Karpas-422 (cell line): ENCODE measurements at regions not wholly inside any gene's neighbourhood (a gene's known extent, or its start where the extent isn't known, plus 50 kb on each side); places are given as distances from the start of the nearest gene placed in this dataset.

ENCODE experiments used
- DNase-seq: peaks from one replicate; pipeline ENCODE4 v3.0.0-alpha.2; 2015
- H2AFZ ChIP-seq: fragments of 200-600 bp; sonication (generic); 2 replicates; pipeline ENCODE4 v1.6.1; 2014; ENCODE audit warnings: antibody characterized with exemption, low read length, mixed read lengths
- H3K27ac ChIP-seq: fragments of 200-600 bp; sonication (generic); 2 replicates; pipeline ENCODE4 v1.5.1; 2014; ENCODE audit warnings: mild to moderate bottlenecking, low read length, moderate library complexity
- H3K27me3 ChIP-seq: fragments of 200-600 bp; sonication (generic); 2 replicates; pipeline ENCODE4 v1.6.1; 2014; ENCODE audit warnings: low read length, mixed read lengths
- H3K36me3 ChIP-seq: fragments of 200-600 bp; sonication (generic); 2 replicates; pipeline ENCODE4 v1.6.1; 2014; ENCODE audit warnings: low read length, mixed read lengths; ENCODE audit not compliant: insufficient read depth
- H3K4me1 ChIP-seq: fragments of 200-600 bp; sonication (generic); 2 replicates; pipeline ENCODE4 v1.6.1; 2014; ENCODE audit warnings: mild to moderate bottlenecking, low read length, mixed read lengths
- H3K4me2 ChIP-seq: fragments of 200-600 bp; sonication (generic); 2 replicates; pipeline ENCODE4 v1.6.1; 2014; ENCODE audit warnings: low read length, low read depth, mild to moderate bottlenecking; ENCODE audit not compliant: poor library complexity, severe bottlenecking
- H3K4me3 ChIP-seq: fragments of 200-600 bp; sonication (generic); 2 replicates; pipeline ENCODE4 v1.5.1; 2014; ENCODE audit warnings: mild to moderate bottlenecking, antibody characterized with exemption, low read length, mixed read lengths
- H3K79me2 ChIP-seq: fragments of 200-600 bp; sonication (generic); 2 replicates; pipeline ENCODE4 v1.6.1; 2014; ENCODE audit warnings: mild to moderate bottlenecking, low read length, mixed read lengths
- H3K9ac ChIP-seq: fragments of 200-600 bp; sonication (generic); 2 replicates; pipeline ENCODE4 v1.6.0; 2014; ENCODE audit warnings: low read length
- H3K9me2 ChIP-seq: fragments of 200-600 bp; sonication (generic), shearing (Covaris generic); replicated peaks from 2 replicates; pipeline ENCODE4 v1.6.0; 2014; ENCODE audit warnings: mild to moderate bottlenecking, low read length, moderate library complexity; ENCODE audit not compliant: insufficient read depth
- H3K9me3 ChIP-seq: fragments of 300-700, 200-600 bp; sonication (generic); 2 replicates; pipeline ENCODE4 v1.6.1; 2014; ENCODE audit warnings: low read length, mixed read lengths
- H4K20me1 ChIP-seq: fragments of 200-600 bp; sonication (generic); 2 replicates; pipeline ENCODE4 v1.6.1; 2014; ENCODE audit warnings: mild to moderate bottlenecking, antibody characterized with exemption, low read length, low read depth; ENCODE audit not compliant: insufficient read depth

- Histone ChIP-seq H3K4me1 (no peaks in the 10 kb centered on the region), H2AFZ (no peak overlapping the region), H3K27me3 (no peaks in the 10 kb centered on the region)
These were observed 407.8 kb downstream of the NKX6-1 start for GRCh38 chr4:84091266-84091665.

GRCh38 chr4:84089652-84090437 is 409.2 kb downstream of the NKX6-1 start:
- no peak overlapping the region for H3K4me3 ChIP-seq
- no peak overlapping the region for H3K27ac ChIP-seq
- no peaks in the 10 kb centered on the region for H3K27me3 ChIP-seq
- H3K4me1 ChIP-seq: no peaks in the 10 kb centered on the region
- no peaks in the 10 kb centered on the region for H3K36me3 ChIP-seq
- H4K20me1 ChIP-seq: no peaks in the 10 kb centered on the region
- H3K79me2 ChIP-seq: no peaks in the 10 kb centered on the region
- H3K9me3 ChIP-seq: no peaks in the 10 kb centered on the region
- no peak overlapping the region for H3K9ac ChIP-seq
- no peak overlapping the region for H2AFZ ChIP-seq
- H3K9me2 ChIP-seq: no peaks in the 10 kb centered on the region
- DNase-seq: no peak
- no peak overlapping the region for H3K4me2 ChIP-seq

More at GRCh38 chr4:84091266-84091665, 407.8 kb downstream of the NKX6-1 start:
- Histone ChIP-seq H3K79me2 (no peaks in the 10 kb centered on the region), H4K20me1 (no peaks in the 10 kb centered on the region), H3K9ac (no peak overlapping the region), H3K4me2 (no peak overlapping the region), H3K9me2 (no peaks in the 10 kb centered on the region), H3K36me3 (no peaks in the 10 kb centered on the region), H3K9me3 (no peaks in the 10 kb centered on the region), H3K27ac (no peak overlapping the region), H3K4me3 (no peak overlapping the region)
- DNase-seq: no peak

- DNase-seq: no peak
- no peaks in the 10 kb centered on the region for H3K79me2 ChIP-seq
- H3K9me2 ChIP-seq: no peaks in the 10 kb centered on the region
- no peaks in the 10 kb centered on the region for H4K20me1 ChIP-seq
- H2AFZ ChIP-seq: no peak overlapping the region
- no peak overlapping the region for H3K4me2 ChIP-seq
- H3K27me3 ChIP-seq: no peaks in the 10 kb centered on the region
- no peaks in the 10 kb centered on the region for H3K36me3 ChIP-seq
- H3K4me3 ChIP-seq: no peak overlapping the region
- no peak overlapping the region for H3K9ac ChIP-seq
- H3K9me3 ChIP-seq: no peaks in the 10 kb centered on the region
- H3K27ac ChIP-seq: no peak overlapping the region
- H3K4me1 ChIP-seq: no peaks in the 10 kb centered on the region
These were observed 413.1 kb downstream of the NKX6-1 start for GRCh38 chr4:84085986-84086385.

GRCh38 chr4:84070289-84070688 is 428.8 kb downstream of the NKX6-1 start:
- Histone ChIP-seq H2AFZ (no peak overlapping the region), H3K27me3 (0 out of 2 replicates have a peak, but pooled peaks cover 2% of the 10 kb centered on the region), H3K4me3 (no peak overlapping the region), H3K4me2 (no peak overlapping the region), H4K20me1 (no peaks in the 10 kb centered on the region), H3K9ac (no peak overlapping the region), H3K36me3 (no peaks in the 10 kb centered on the region), H3K9me3 (no peaks in the 10 kb centered on the region), H3K9me2 (no peaks in the 10 kb centered on the region), H3K27ac (no peak overlapping the region), H3K79me2 (no peaks in the 10 kb centered on the region), H3K4me1 (no peaks in the 10 kb centered on the region)
- no peak for DNase-seq

- Histone ChIP-seq H3K36me3 (no peaks in the 10 kb centered on the region), H3K27ac (no peak overlapping the region), H3K4me2 (no peak overlapping the region), H3K4me1 (no peaks in the 10 kb centered on the region), H4K20me1 (no peaks in the 10 kb centered on the region), H2AFZ (no peak overlapping the region), H3K79me2 (no peaks in the 10 kb centered on the region), H3K9me2 (no peaks in the 10 kb centered on the region), H3K9me3 (no peaks in the 10 kb centered on the region), H3K27me3 (no peaks in the 10 kb centered on the region), H3K9ac (no peak overlapping the region), H3K4me3 (no peak overlapping the region)
- DNase-seq: no peak
These were observed 435.5 kb downstream of the NKX6-1 start for GRCh38 chr4:84063619-84064018.

- Histone ChIP-seq H3K27ac (no peak overlapping the region), H3K4me3 (no peak overlapping the region), H3K9me3 (no peaks in the 10 kb centered on the region), H3K79me2 (no peaks in the 10 kb centered on the region), H2AFZ (no peak overlapping the region), H3K4me2 (no peak overlapping the region), H4K20me1 (no peaks in the 10 kb centered on the region), H3K4me1 (no peaks in the 10 kb centered on the region), H3K9me2 (no peaks in the 10 kb centered on the region), H3K36me3 (no peaks in the 10 kb centered on the region), H3K9ac (no peak overlapping the region), H3K27me3 (no peaks in the 10 kb centered on the region)
- no peak for DNase-seq
These were observed 440.9 kb downstream of the NKX6-1 start for GRCh38 chr4:84058201-84058600.

- H3K27me3 ChIP-seq: no peaks in the 10 kb centered on the region
These were observed 447.5 kb downstream of the NKX6-1 start for GRCh38 chr4:84051639-84052038.

GRCh38 chr4:84051089-84051488 is 448.0 kb downstream of the NKX6-1 start:
- Histone ChIP-seq H2AFZ (no peak overlapping the region), H3K79me2 (no peaks in the 10 kb centered on the region)

More at GRCh38 chr4:84051639-84052038, 447.5 kb downstream of the NKX6-1 start:
- Histone ChIP-seq H2AFZ (no peak overlapping the region), H3K4me3 (no peak overlapping the region), H3K9me2 (no peaks in the 10 kb centered on the region), H3K4me1 (no peaks in the 10 kb centered on the region), H3K9me3 (no peaks in the 10 kb centered on the region), H3K79me2 (no peaks in the 10 kb centered on the region), H3K4me2 (no peak overlapping the region), H4K20me1 (no peaks in the 10 kb centered on the region), H3K9ac (no peak overlapping the region), H3K27ac (no peak overlapping the region), H3K36me3 (no peaks in the 10 kb centered on the region)
- DNase-seq: no peak

More at GRCh38 chr4:84051089-84051488, 448.0 kb downstream of the NKX6-1 start:
- no peaks in the 10 kb centered on the region for H3K36me3 ChIP-seq
- H3K4me1 ChIP-seq: no peaks in the 10 kb centered on the region
- no peak for DNase-seq
- no peak overlapping the region for H3K4me2 ChIP-seq
- H4K20me1 ChIP-seq: no peaks in the 10 kb centered on the region
- no peaks in the 10 kb centered on the region for H3K27me3 ChIP-seq
- H3K4me3 ChIP-seq: no peak overlapping the region
- H3K27ac ChIP-seq: no peak overlapping the region
- H3K9me3 ChIP-seq: no peaks in the 10 kb centered on the region
- H3K9ac ChIP-seq: no peak overlapping the region
- H3K9me2 ChIP-seq: no peaks in the 10 kb centered on the region
